ENCODE measurements at regions not wholly inside any gene's neighbourhood (a gene's known extent, or its start where the extent isn't known, plus 50 kb on each side); places are given as distances from the start of the nearest gene placed in this dataset.

DNA sequence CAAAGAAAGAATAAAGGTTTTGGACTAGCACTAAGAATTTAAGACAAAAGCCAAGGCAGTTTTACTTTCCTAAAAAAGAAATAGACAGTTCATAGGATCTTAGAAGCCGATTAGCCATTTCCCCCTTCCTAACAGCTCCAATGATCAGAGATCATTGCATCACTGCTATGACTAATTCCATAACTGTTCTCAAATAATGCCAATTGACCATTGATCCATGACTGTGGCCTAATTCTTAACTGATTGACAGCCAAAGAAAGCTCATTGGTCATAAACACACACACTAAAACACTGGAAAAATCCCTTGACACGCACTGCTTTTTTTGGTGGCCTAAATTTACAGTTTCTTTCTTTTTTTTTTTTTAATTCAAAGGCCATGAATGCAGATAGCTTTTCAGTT lies 345.0 kb upstream of the ACVR2A start:
- no peak for DNase-seq

DNA sequence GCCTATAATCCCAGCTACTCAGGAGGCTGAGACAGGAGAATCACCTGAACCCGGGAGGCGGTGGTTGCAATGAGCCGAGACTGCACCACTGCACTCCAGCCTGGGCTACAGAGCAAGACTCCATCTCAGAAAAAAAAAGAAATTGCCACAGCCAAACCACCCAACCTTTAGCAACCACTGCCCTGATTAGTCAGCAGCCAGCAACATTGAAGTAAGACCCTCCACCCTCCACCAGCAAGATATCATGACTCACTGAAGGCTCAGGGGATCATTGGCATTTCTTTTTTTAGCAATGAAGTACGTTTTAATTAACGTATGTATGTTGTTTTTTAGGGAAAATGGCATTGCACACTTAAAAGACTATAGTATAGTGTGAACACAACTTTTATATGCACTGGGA lies 349.1 kb upstream of the ACVR2A start:
- no peak for DNase-seq

DNA sequence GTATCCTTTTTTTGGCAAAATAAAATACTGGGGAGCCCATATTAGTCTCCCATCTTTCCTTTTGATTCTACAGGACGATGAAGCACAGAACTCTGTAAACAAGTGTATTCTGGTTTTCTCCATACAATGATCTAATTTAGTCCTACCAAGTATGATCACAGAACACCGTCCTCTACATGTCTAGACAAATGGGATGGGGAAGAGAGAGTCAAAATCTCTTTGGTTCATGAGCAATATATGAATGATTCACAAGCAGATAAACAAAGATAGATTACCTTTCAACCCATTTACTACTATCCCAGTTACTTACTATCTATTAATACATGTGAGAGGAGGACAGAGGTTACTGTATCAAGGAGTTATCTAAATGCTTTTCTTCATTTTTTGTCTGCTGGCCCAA lies 352.4 kb upstream of the ACVR2A start:
- no peak for DNase-seq

DNA sequence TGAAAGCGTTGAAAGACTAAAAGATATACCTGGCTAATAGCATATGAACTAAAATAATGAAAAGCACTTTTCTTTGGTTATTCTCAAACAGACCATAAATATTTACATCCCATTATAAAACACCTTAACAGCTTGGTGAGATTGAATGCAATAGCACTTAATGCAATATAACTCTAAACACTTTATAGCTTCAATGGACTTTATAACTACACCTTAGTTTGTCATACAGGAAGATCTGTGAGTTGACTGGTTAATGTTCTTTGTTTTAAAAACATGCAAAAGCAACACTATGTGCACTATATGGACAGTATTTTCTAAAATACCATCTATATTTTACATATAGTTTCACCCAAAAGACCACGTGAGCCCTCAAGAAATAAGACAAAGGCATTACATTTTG lies 353.3 kb upstream of the ACVR2A start:
- DNase-seq, result no peak

DNA sequence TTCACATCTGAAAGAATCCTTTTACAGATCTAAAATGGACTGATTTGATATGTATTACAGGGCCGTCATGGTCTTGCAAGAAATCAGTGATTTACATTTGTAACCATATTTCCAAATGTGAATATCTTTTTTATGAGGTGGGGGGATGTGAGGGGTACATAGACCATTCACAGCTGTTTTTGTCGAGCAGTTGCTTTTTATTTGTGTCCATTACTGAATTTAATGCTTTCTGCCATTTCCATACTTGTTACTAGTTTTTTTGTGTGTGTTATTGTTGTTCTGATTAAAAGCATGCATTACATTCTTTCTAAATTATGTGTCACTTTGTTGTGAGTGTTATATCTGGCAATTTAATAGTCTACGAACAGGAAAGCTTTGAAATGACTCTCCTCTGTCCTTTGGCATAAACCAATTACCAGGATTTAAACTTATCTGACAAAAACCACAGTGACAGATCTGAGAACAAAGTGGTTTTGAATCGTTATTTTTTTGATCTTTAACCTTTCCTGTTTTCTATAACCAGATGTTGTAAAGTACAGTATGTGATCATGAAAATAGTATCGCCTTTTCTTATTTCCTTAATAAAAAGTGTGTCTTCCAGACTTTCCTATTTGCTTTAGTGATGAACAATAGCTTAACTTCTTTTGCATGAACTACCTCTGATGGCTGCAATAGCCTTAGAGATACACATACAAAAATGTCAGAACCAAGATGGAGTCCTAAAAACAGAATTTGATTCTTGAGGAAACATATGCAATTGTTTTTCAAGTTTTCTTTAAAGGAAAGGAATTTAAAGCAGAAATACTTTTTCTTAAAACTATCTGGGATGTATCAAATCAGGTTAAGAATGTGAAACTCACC lies 354.2 kb upstream of the ACVR2A start:
- peak; percentile 75 for DNase-seq

DNA sequence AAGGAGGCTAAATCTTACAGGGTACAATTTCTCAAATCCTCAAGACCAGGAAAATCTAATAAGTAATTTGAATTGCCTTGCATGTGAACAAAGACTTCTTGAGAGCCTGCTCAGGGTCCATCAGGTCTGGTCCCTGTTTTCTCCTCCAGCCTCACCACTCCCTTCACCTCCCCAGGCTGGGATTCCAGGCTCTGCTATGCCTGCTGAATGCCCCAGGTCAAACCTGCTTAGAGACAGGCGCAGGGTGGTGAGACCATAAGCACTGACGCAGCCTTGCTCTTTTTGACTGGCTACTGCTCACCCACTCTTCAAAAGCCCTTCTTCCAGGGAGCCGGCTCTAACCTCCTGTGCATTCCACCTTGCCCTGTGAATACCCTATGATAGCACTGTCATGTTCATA lies 356.4 kb upstream of the ACVR2A start:
- peak; percentile 30 for DNase-seq

DNA sequence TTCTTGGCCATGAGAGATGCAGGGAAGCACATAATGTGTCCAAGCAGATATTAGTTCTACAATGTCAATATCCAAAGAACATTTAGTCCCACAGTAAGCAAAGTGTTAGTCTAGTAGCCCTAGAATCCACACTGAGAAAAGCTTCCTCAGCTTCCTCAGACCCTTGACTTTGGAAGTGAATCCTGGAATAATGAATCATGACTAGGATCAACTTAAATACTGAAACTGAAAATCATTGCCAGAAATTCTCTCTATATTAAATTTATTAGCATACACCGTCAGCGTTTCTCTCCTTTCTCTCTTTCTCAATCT lies 356.9 kb upstream of the ACVR2A start:
- no peak for DNase-seq

DNA sequence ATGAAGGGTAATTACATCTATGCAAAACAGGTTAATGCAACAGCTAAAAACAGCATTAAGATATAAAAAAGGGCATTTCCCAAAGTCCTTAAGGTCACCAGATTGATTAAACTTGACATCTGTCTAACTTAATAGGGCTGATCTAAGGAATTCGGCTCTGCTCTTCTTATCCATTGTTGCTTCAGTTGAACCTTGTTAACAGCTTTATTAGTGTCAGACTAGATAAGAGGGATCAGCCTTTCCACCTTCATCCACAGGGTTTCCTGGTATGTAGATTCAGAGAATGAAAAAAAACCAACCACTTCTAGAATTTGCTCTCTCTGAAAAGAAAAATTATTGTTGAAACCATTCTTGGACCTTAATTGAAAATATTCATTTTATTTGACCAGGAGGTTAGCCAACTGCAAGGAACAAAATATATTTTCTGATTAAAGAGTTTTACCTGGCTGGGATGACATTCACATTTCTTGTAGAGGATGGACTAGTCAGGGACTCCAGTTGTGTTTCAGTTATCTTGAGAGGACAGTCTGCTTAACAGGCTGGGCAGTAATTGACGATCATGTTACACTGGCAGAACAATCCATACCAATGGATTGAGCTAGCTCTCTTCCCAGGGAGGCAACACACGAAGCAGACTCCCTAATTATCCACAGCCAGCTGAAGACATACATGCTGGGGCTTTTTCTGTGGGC lies 357.4 kb upstream of the ACVR2A start:
- DNase-seq, result peak; percentile 91

DNA sequence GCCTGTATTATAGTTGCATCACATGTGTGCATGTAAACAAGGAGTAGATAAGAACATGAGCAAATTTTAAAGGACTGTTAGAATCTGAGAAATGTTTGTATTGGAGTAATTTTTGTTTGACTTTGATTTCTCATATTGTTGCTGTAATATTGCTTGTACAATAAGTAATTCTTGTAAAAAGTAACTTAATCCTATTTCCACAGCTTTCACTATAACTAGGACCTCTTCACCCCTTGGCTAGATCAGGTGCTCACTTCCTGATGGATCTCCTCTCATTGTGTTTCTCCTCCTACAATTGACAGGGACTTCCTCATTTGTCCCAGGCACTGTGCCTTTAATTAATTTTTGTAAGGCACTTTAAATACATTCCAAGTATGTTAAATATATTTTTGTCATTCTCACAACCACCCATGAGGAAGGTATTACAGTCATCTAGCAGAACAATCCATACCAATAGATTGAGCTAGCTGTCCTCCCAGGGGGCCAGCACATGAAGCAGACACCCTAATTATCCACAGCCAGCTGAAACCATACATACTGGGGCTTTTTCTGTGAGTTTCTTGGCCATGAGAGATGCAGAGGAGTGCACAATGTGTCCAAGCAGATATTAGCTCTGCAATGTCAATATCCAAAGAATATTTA lies 359.5 kb upstream of the ACVR2A start:
- DNase-seq, result no peak

DNA sequence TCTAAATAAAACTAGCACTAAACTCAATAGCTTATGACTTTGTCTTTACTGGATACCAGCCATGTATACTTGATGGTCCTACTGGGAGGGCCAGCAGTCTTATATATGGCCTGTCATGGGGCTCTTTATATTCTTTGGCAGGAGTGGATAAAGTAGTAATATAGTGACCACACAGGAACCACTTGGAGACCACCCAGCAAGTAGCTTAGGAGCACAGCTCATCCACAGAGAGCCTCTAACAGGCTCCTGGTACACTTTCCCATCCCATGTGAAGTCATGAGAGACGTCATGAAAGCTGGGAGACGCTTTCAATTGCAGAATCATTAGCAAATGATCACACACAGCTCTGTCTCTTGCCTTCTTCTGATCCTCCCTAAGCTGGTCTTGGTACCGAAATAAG lies 360.9 kb upstream of the ACVR2A start:
- DNase-seq, result no peak

DNA sequence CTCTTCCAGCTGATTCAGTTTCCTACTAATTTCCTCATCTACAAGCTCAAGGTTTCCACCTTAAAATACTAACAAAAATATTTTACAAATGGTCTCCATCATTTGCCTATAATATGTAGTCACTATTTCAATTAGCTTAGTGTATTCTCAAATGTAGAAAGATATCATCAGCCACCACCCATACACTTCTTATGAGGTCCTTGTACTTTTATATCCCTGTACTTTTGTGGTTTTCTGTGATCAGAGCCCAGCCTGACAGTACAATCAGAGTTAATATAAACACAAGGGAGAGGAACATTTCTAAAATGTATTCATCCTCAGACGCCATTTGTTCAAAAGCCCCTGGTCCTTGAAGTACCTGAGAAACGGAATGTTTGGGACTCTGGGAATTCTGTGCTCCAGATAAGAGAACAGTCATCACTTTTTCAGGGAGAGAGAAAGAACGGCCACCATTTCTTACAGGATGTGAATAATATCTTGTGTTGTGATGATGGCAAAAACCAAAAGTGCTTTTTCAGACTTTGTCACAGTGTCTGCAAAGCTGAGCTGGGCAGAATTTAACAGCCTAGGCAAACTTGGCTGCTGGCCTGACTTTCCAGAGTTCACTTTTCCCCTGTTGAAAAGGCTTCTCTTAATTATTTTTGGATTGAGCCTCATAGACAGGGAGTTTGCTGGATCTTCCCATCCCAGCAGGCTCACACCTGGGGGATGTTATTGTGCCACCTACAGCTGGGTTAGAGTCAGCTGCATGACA lies 361.7 kb upstream of the ACVR2A start:
- DNase-seq, result no peak

DNA sequence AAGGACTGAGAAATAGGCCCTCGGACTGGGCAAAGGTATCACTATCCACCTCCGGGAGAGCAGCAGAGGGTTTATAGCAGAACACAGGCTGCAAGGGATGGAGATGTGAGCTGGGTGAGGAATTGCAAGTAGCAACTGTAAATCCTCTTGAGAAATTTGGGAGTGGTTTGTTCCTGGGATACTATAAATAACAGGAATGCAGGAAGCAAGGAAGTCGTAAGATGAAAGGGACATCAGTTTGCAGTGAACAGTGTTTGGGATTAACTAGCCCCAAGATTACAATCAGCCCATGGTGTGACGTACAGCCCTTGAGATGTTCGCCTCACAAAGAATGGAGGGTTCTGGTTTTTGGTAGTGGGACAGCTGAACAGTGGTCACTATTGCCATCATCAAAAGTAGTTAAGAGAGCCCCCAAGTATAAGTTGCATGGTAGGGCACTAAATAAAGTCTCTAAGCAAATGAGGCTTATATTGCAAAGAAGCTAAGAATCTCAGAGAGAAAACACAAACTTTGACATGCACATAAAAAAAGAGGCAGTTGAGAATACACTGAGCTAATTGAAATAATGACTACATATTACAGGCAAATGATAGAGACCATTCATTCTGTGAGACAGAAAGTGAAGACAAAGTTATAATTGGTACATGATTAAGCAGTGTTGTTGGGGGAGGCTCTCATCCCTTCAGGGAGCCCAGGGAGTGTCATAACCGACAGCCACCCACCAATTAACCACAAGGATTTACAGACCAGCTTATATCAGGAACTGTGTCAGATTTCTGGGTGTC lies 362.5 kb upstream of the ACVR2A start:
- peak; percentile 6 for DNase-seq

DNA sequence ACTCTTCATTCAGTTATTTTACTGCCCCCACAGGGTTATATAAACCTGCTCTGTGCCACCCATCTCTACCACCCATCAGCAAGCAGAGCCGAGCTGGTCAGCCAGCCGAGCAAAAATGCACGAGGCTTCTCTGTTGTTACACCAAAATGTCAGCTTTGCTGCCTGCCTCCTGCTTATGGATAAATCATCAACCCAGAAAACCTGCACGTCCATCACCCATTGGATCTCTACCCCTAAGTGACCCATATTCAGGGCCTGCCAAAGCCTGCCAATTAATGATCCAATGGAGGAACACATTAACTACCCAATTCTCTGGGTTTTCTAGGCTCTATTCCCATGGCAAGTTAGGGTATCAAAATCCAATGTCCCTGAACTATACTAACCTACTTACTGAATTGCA lies 365.5 kb upstream of the ACVR2A start:
- no peak for DNase-seq

DNA sequence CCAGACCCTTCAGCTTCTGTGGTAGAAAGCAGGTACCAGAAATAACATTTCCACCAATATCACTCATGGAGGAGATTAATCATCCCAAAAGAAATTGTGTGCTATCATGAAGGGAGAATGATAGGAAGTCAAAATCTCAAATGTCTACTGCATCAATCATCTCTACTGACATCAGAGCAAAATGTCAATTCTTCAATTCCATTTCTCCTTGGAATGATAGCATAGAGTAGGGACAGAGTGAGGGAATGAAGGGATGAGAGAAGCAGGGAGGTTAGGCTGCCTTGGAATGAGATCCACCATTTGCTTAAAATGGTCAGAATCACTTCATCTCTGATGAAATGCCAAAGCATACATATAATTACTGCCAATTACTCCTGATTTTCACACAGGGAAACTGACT lies 371.8 kb upstream of the ACVR2A start:
- DNase-seq, result no peak

DNA sequence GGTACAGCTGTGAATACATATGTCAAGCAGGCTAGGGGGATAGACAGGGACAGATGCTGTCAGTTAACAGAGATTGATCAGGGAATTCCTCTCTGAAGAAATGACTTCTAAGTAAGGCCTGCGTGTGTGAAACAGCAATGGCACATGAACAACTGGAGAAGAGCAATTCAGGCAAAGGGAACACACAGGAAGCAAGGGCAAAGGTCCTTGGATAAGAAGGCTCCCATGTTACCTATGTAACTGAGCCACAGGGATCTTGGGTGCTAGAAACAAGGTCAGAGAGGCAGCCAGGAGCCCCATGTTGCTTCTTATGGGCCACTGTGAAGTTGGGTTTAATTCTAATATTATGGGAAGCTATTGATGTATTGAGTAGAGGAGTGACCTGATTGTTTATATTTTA lies 373.7 kb upstream of the ACVR2A start:
- DNase-seq, result peak; percentile 82

DNA sequence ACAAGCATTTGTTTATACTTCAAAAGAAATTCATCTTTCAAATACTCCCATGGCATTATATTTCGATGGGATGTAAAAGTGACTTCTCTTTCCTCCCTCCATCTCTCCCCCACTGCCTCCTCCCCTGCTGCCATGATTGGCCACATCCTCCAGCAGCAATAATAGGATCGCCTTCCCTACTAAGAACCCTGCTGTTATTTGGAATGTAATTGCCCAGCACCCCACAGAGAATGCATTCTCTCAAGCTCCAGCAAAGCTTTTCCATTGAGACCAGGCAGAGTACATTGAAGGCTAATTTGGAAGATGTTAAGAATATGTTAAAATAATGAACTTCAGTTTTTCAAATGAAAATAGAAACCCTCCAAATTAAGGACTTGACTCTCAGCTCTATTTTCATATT lies 375.4 kb upstream of the ACVR2A start:
- peak; percentile 55 for DNase-seq

DNA sequence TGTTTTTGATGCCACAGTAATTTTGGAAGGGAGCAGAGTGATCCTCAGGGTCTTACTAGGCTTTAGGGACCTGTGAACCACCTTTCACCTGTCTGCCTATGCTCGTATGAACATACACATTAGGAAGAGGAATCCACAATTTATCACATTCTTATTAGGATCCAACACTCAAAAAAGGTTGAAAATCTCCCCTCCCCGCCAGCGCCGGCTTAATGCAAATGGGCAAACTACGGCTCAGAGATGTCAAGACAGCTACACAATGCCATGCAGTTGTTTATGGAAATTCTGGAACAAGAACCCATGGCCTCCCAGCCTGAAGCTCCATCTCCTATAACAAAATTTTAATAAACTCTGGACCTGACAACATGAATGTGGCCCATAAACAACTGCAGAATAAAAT lies 375.9 kb upstream of the ACVR2A start:
- DNase-seq, result no peak

DNA sequence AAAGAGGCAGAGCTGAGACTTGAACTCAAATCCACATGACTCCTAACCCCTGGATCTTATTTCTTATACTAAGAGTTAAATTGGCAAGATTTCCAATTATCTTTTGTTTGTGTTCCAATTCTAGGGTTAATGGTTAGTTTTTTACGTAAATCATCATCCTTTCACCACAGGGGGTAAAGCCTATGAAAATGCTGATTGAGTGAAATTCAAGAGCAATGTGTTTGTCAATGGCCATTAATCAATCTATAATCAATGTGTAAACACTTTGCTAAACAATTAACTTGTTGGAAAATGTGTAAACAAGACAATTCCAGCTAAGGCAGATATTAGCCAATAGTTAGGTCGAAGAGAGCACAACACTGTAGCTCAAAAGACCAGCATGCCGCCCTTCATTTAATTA lies 376.5 kb upstream of the ACVR2A start:
- DNase-seq, result no peak

DNA sequence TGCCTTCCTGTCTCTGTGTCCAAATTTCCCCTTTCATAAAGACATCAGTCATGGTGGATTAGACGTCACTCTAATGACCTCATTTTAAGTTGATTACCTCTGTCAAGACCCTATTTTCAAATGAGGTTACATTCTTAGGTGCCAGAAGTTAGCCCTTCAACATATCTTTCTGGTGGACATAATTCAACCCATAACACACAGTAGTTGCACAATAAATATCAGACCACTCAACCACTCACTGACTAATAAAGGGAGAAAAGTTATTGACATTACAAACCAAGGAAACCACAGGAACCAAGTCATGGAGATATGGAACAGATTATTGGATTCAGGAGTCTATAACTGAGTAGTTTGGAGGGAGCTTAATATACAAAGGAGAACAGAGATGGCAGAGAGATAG lies 377.4 kb upstream of the ACVR2A start:
- DNase-seq, result peak; percentile 14

DNA sequence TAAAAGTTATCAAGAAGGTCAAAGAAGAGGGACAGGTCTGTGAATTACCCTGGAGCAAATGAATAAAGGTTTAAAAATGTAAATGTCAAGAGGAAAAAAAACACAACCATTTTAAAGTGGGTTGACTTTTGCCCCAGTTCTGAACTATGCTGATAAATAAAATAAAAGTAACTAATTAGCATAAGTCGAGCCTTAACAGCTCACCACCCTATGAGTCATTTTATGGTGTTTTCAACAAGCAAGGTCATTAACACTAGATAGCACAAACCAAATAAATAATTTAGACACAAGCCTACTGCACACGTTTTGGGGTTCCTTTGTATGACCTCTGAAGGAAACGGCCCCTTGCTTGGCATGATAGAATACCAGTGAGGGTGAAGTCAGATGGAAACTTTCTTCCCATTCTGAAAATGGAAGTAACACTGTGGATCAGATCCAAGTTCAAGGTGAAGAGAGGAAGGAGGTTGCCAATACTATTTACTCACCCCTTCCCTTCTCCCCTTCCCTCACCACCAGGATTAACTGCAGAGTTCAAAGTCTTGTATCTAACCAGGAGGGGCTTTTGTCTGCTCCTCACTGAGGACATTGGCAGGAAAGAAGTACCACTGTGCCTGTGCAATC lies 380.0 kb upstream of the ACVR2A start:
- DNase-seq, result no peak

DNA sequence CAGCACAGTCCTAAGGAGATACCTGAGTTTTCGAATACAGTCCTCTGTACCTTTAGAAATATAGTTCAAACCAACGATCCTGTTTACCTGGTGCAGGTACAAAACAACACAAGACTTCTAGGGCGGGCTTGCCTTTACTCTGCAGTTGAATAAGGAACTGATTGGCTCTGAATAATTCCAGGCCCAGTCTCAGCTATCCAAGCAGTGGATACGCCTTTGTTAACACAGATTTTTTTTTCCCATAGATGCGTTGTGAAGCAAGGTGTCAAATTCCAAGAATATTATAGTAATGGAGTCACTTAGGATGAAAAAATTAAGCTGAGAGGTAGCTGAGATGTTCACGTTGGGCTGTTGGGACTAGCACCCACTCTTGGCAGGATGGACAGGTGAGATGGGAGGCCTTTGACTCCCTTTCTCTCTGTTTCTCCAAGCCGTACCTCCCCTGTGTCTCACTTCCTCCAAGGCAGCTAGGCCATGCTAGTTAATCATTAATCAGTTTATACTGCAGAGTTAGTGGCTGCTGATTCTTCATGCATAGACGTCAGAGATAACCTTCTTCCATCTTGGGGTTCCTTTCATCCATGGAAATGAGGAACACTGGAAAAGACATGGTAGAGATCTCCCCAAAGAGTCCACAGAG lies 380.8 kb upstream of the ACVR2A start:
- no peak for DNase-seq

DNA sequence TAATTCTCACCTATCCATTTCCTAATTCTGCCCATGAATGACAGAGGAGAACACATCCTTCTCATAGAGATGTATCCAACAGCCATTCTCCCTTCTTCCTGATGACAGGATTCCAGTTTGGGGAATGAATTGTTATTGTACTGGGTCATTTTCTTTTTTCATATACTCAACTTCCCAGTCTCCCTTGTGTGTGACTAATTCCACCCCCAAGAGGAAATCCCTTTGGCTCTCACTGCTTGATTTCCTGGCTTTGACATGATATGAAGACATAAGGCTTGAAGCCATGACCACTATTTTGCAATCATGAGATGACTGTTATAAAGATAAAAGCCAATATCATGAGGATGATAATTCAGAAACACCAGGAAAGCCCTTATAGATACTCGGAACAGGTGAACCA lies 384.7 kb upstream of the ACVR2A start:
- DNase-seq, result no peak

Measured in NCI-H82 (cell line).